VCaP (cell line): ENCODE measurements at regions not wholly inside any gene's neighbourhood (a gene's known extent, or its start where the extent isn't known, plus 50 kb on each side); places are given as distances from the start of the nearest gene placed in this dataset.

Experiments
- H3K27ac ChIP-seq: fragments of 450-650 bp; 2 replicates; pipeline ENCODE4 v1.5.1; 2017
- CTCF ChIP-seq: fragments of 450-650 bp; conservative IDR thresholded peaks from 2 replicates; pipeline ENCODE4 v1.5.1; 2017; ENCODE audit warnings: mild to moderate bottlenecking, moderate library complexity

- no peak for TF ChIP-seq CTCF
- no peak overlapping the region for H3K27ac ChIP-seq
Observed at GRCh38 chr3:107082527-107082926, 294.7 kb upstream of the CCDC54 start.

- H3K27ac ChIP-seq = no peak overlapping the region
- no peak for TF ChIP-seq CTCF
Observed at GRCh38 chr3:107085261-107085660, 292.0 kb upstream of the CCDC54 start.

GRCh38 chr3:107092121-107092520 lies 285.1 kb upstream of the CCDC54 start:
- no peak for TF ChIP-seq CTCF
- no peak overlapping the region for H3K27ac ChIP-seq

- no peak for TF ChIP-seq CTCF
- H3K27ac ChIP-seq = no peak overlapping the region
Observed at GRCh38 chr3:107098864-107099263, 278.4 kb upstream of the CCDC54 start.

GRCh38 chr3:107100137-107100536 lies 277.1 kb upstream of the CCDC54 start:
- H3K27ac ChIP-seq = no peak overlapping the region
- TF ChIP-seq CTCF = no peak

- no peak overlapping the region for H3K27ac ChIP-seq
- TF ChIP-seq CTCF = no peak
Observed at GRCh38 chr3:107100573-107100972, 276.7 kb upstream of the CCDC54 start.

- H3K27ac ChIP-seq = no peak overlapping the region
- TF ChIP-seq CTCF = no peak
Observed at GRCh38 chr3:107103786-107104185, 273.5 kb upstream of the CCDC54 start.

- TF ChIP-seq CTCF = no peak
- H3K27ac ChIP-seq = no peak overlapping the region
Observed at GRCh38 chr3:107106316-107106715, 270.9 kb upstream of the CCDC54 start.
